ENCODE measurements at regions not wholly inside any gene's neighbourhood (a gene's known extent, or its start where the extent isn't known, plus 50 kb on each side); places are given as distances from the start of the nearest gene placed in this dataset.

DNA sequence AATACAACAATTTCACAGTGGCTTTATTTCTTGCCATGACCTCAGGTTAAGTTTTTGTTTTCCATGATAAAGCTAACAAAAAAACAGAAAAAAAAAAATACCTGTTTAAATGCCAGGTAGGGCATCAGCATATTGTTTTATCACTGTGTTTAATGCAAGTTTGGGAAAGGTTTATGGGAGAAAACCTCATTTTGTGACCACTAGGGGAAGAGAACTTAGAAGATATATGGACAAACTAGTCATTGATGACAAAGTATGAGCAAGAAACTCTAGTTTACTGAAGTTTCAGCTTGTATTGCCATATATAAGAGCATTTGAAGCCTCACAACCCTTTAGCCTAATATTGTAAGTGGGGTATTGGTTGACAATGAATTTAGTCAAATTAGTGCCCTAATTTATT lies 1431.4 kb upstream of the CDH18 start:
- TF ChIP-seq, protein P1, sequence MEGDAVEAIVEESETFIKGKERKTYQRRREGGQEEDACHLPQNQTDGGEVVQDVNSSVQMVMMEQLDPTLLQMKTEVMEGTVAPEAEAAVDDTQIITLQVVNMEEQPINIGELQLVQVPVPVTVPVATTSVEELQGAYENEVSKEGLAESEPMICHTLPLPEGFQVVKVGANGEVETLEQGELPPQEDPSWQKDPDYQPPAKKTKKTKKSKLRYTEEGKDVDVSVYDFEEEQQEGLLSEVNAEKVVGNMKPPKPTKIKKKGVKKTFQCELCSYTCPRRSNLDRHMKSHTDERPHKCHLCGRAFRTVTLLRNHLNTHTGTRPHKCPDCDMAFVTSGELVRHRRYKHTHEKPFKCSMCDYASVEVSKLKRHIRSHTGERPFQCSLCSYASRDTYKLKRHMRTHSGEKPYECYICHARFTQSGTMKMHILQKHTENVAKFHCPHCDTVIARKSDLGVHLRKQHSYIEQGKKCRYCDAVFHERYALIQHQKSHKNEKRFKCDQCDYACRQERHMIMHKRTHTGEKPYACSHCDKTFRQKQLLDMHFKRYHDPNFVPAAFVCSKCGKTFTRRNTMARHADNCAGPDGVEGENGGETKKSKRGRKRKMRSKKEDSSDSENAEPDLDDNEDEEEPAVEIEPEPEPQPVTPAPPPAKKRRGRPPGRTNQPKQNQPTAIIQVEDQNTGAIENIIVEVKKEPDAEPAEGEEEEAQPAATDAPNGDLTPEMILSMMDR (IDR thresholded peaks at IDR 0.05): no peak
- no peak for TF ChIP-seq EP300 (IDR thresholded peaks at IDR 0.05)
- TF ChIP-seq POLR2A (IDR thresholded peaks at IDR 0.05): no peak
- TF ChIP-seq POLR2AphosphoS5 (IDR thresholded peaks at IDR 0.05): no peak
